GM12878 (cell line): ENCODE measurements at regions not wholly inside any gene's neighbourhood (a gene's known extent, or its start where the extent isn't known, plus 50 kb on each side); places are given as distances from the start of the nearest gene placed in this dataset.

Experiments
- BACH1 ChIP-seq: fragments of 450-650 bp; IDR thresholded peaks from 2 replicates; pipeline ENCODE4 v1.6.1; 2017; ENCODE audit warnings: mild to moderate bottlenecking, borderline replicate concordance
- JUNB ChIP-seq: IDR thresholded peaks from 2 replicates; pipeline ENCODE4 v1.6.1; 2016; ENCODE audit warnings: antibody characterized with exemption, mild to moderate bottlenecking
- RCOR1 ChIP-seq: conservative IDR thresholded peaks from 2 replicates; pipeline ENCODE4 v1.6.1; 2012; ENCODE audit warnings: low read depth, low read length, improper control_type of control experiment
- ZNF384 ChIP-seq: IDR thresholded peaks from 2 replicates; pipeline ENCODE4 v1.6.1; 2012; ENCODE audit warnings: low read depth, mild to moderate bottlenecking, low read length, improper control_type of control experiment, borderline replicate concordance
- TF ChIP-seq, protein P1 (sequence below): IDR thresholded peaks from 2 replicates; pipeline ENCODE4 v1.6.1; 2012; ENCODE audit warnings: mild to moderate bottlenecking, low read depth, low read length
- TF ChIP-seq, protein P2 (sequence below), 3 experiments: IDR thresholded peaks in 2 of 3; conservative IDR thresholded peaks in 1 of 3; 2 replicates each; pipeline ENCODE4 v1.5.1; 2011; ENCODE audit warnings: low read depth in 3 of 3, low read length in 3 of 3, mild to moderate bottlenecking in 3 of 3, control low read depth in 2 of 3, moderate library complexity in 2 of 3, inconsistent platforms in 1 of 3, mixed read lengths in 1 of 3; ENCODE audit not compliant: control insufficient read depth in 2 of 3, insufficient read depth in 1 of 3; ENCODE audit errors: extremely low read depth in 1 of 3

DNA sequence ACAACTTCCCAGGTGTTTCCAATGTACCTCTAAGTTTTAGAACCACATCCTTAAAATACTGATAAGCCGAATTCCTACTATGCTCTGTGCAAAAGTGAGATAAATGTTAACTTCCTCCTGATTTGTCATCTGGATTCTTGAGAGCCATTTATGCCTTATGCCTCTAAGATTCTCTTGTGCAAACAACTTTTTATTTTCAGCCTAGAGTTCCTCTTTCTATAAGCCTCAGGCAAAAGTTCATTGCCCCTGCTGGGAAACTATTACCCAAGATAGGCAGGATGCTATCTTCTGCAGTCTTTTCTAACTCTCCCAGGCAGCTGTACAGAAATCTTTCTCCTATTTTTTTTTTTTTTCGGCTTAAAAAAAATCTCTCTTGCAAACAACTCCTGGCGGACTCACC is 216.1 kb downstream of the KCNJ3 start:
- TF ChIP-seq, protein P1, sequence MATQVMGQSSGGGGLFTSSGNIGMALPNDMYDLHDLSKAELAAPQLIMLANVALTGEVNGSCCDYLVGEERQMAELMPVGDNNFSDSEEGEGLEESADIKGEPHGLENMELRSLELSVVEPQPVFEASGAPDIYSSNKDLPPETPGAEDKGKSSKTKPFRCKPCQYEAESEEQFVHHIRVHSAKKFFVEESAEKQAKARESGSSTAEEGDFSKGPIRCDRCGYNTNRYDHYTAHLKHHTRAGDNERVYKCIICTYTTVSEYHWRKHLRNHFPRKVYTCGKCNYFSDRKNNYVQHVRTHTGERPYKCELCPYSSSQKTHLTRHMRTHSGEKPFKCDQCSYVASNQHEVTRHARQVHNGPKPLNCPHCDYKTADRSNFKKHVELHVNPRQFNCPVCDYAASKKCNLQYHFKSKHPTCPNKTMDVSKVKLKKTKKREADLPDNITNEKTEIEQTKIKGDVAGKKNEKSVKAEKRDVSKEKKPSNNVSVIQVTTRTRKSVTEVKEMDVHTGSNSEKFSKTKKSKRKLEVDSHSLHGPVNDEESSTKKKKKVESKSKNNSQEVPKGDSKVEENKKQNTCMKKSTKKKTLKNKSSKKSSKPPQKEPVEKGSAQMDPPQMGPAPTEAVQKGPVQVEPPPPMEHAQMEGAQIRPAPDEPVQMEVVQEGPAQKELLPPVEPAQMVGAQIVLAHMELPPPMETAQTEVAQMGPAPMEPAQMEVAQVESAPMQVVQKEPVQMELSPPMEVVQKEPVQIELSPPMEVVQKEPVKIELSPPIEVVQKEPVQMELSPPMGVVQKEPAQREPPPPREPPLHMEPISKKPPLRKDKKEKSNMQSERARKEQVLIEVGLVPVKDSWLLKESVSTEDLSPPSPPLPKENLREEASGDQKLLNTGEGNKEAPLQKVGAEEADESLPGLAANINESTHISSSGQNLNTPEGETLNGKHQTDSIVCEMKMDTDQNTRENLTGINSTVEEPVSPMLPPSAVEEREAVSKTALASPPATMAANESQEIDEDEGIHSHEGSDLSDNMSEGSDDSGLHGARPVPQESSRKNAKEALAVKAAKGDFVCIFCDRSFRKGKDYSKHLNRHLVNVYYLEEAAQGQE, result no peak
- TF ChIP-seq BACH1 (no peak), JUNB (no peak), RCOR1 (no peak), ZNF384 (no peak)
- TF ChIP-seq, protein P2, sequence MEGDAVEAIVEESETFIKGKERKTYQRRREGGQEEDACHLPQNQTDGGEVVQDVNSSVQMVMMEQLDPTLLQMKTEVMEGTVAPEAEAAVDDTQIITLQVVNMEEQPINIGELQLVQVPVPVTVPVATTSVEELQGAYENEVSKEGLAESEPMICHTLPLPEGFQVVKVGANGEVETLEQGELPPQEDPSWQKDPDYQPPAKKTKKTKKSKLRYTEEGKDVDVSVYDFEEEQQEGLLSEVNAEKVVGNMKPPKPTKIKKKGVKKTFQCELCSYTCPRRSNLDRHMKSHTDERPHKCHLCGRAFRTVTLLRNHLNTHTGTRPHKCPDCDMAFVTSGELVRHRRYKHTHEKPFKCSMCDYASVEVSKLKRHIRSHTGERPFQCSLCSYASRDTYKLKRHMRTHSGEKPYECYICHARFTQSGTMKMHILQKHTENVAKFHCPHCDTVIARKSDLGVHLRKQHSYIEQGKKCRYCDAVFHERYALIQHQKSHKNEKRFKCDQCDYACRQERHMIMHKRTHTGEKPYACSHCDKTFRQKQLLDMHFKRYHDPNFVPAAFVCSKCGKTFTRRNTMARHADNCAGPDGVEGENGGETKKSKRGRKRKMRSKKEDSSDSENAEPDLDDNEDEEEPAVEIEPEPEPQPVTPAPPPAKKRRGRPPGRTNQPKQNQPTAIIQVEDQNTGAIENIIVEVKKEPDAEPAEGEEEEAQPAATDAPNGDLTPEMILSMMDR (IDR thresholded peaks at IDR 0.05 in 2 of 3, conservative IDR thresholded peaks at IDR 0.05 in 1 of 3; ENCODE audit: control insufficient read depth in 2 of 3, extremely low read depth in 1 of 3, insufficient read depth in 1 of 3, low read depth in 3 of 3, low read length in 3 of 3), result no peak
